NCI-H1930 (cell line): ENCODE measurements at regions not wholly inside any gene's neighbourhood (a gene's known extent, or its start where the extent isn't known, plus 50 kb on each side); places are given as distances from the start of the nearest gene placed in this dataset.

Source experiments
- DNase-seq, 2 experiments: peaks; one replicate each; lab custom pipeline; 2025; lab: John Stamatoyannopoulos, UW

- no peak for DNase-seq
Measured at GRCh38 chr20:24169256-24169655, 180.7 kb upstream of the GGTLC1 start.

GRCh38 chr20:24166412-24166811 is 177.8 kb upstream of the GGTLC1 start:
- no peak for DNase-seq

- DNase-seq = no peak
Measured at GRCh38 chr20:24166123-24166381, 177.5 kb upstream of the GGTLC1 start.

GRCh38 chr20:24165301-24166122 is 176.9 kb upstream of the GGTLC1 start:
- no peak for DNase-seq

- DNase-seq = peak in 1 of 2 experiments; percentile 2
Measured at GRCh38 chr20:24164360-24164759, 175.8 kb upstream of the GGTLC1 start.

- DNase-seq = no peak
Measured at GRCh38 chr20:24163506-24163905, 174.9 kb upstream of the GGTLC1 start.

- peak in 1 of 2 experiments; percentile 18 for DNase-seq
Measured at GRCh38 chr20:24160563-24161281, 172.1 kb upstream of the GGTLC1 start.

GRCh38 chr20:24158281-24158680 is 169.7 kb upstream of the GGTLC1 start:
- no peak for DNase-seq

- no peak for DNase-seq
Measured at GRCh38 chr20:24157213-24157612, 168.6 kb upstream of the GGTLC1 start.

- no peak for DNase-seq
Measured at GRCh38 chr20:24153101-24154040, 164.8 kb upstream of the GGTLC1 start.

GRCh38 chr20:24151621-24152294 is 163.2 kb upstream of the GGTLC1 start:
- DNase-seq = no peak

GRCh38 chr20:24150406-24150805 is 161.8 kb upstream of the GGTLC1 start:
- no peak for DNase-seq

GRCh38 chr20:24149881-24150307 is 161.3 kb upstream of the GGTLC1 start:
- DNase-seq = peak in 1 of 2 experiments; percentile 2

GRCh38 chr20:24149175-24149574 is 160.6 kb upstream of the GGTLC1 start:
- DNase-seq = no peak

GRCh38 chr20:24148372-24148771 is 159.8 kb upstream of the GGTLC1 start:
- DNase-seq = no peak

GRCh38 chr20:24147961-24148360 is 159.4 kb upstream of the GGTLC1 start:
- DNase-seq = no peak

- DNase-seq = no peak
Measured at GRCh38 chr20:24147479-24147878, 158.9 kb upstream of the GGTLC1 start.

- no peak for DNase-seq
Measured at GRCh38 chr20:24146231-24146634, 157.7 kb upstream of the GGTLC1 start.

- DNase-seq = no peak
Measured at GRCh38 chr20:24144371-24144770, 155.8 kb upstream of the GGTLC1 start.

- DNase-seq = no peak
Measured at GRCh38 chr20:24141111-24141510, 152.5 kb upstream of the GGTLC1 start.

GRCh38 chr20:24139846-24140245 is 151.3 kb upstream of the GGTLC1 start:
- DNase-seq = no peak

GRCh38 chr20:24138951-24139350 is 150.4 kb upstream of the GGTLC1 start:
- DNase-seq = no peak
